GM10266 (cell line): ENCODE measurements at regions not wholly inside any gene's neighbourhood (a gene's known extent, or its start where the extent isn't known, plus 50 kb on each side); places are given as distances from the start of the nearest gene placed in this dataset.

Source experiments
- DNase-seq: peaks from one replicate; pipeline ENCODE4 v3.0.0; 2012; ENCODE audit errors: extremely low spot score
- TF ChIP-seq, protein P1 (sequence below): IDR thresholded peaks from 2 replicates; pipeline ENCODE4 v1.5.1; 2012; ENCODE audit warnings: mild to moderate bottlenecking, low read depth; ENCODE audit not compliant: control insufficient read depth, insufficient read depth; ENCODE audit errors: missing control alignments

DNA sequence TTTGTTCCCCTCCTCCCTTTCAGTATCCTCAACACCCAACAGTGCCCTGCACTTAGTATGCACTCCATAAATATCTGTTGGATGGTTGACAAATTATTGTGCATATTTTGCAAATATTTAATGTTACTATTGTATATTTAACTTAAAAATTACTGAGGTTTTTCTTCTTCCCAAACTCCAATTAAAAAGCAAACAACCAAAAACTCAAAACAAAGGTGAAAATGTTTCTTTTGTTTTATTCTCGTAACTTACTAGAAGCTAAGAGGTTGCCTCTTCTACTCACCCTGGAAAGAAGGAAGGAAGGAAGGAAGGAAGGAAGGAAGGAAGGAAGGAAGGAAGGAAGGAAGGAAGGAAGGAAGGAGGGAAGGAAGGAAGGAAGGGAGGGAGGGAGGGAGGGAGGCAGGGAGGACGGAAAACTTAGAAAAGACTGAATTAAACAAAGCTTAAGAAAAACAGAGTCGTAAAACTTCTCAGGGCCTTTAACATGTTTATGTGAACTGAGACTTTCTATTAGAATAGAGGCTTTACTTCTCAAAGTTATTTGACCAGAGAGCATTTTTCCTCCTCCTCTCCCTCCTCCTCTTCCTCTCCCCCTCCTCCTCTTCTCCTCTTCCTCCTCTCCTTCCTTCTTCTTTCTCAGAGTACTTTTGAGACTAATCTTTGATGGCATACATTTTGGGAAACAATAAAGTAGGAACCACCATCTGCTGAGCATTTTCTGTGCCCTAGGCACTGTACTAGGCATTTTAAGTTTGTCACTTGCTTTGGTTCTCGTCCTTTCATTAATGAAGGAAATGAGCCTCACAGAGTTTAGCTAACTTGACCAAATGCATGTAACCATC is 396.6 kb upstream of the WWC1 start:
- TF ChIP-seq, protein P1, sequence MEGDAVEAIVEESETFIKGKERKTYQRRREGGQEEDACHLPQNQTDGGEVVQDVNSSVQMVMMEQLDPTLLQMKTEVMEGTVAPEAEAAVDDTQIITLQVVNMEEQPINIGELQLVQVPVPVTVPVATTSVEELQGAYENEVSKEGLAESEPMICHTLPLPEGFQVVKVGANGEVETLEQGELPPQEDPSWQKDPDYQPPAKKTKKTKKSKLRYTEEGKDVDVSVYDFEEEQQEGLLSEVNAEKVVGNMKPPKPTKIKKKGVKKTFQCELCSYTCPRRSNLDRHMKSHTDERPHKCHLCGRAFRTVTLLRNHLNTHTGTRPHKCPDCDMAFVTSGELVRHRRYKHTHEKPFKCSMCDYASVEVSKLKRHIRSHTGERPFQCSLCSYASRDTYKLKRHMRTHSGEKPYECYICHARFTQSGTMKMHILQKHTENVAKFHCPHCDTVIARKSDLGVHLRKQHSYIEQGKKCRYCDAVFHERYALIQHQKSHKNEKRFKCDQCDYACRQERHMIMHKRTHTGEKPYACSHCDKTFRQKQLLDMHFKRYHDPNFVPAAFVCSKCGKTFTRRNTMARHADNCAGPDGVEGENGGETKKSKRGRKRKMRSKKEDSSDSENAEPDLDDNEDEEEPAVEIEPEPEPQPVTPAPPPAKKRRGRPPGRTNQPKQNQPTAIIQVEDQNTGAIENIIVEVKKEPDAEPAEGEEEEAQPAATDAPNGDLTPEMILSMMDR: no peak
- no peak for DNase-seq

DNA sequence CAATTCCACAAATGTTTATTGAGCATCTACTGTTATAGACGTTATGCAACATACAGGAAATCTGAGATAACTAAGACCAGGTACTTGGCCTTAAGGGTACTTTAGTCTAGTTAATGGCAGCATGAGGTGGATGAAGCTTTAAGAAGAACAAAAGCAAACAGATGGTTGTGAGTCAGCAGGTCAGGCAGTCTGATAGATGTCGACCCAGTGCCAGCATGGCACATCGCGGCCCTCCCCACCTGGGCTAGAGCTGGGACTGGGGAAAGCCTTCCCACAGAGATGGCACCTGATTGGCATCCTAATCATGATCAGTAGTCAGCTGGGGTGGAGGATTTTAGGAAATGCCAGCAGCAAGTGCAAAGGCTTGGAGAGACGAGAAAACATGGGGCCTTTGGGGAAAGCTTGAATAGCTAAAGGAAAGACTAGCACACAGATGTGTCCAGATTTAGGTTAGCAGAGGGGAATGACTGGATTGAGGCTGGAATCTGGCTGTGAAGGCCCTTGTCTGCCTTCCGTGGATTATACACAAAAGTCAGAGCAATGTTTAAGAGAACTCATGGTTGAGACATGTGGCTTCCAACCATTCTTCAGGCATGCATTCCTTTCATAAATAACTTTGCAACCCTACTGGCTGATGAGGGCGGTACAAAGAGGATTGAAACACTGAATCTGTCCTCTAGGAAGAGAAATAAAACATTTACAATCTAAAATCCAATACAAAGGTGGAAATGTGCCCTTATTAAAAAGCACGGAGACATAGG is 395.4 kb upstream of the WWC1 start:
- no peak for DNase-seq
- TF ChIP-seq, protein P1: no peak

DNA sequence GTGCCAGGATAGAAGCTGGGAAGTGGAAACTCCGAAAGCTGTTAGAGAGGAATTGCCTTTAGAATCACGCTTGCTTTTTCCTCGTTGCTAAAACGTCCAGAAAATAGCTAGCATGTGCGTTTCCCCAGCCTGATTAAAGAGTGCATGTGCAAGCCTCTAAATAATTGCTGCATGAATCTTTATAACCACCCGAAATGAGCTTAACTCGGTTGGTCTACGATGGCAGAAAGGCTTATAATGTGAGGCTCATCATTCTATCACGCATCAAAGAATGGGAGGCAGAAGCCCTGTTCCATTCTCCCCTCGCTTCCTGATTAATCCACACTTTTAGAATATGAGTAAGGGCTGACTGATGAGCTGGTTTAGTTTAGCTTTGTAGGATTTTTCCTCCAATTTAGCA is 394.6 kb upstream of the WWC1 start:
- DNase-seq: no peak
- TF ChIP-seq, protein P1: no peak

DNA sequence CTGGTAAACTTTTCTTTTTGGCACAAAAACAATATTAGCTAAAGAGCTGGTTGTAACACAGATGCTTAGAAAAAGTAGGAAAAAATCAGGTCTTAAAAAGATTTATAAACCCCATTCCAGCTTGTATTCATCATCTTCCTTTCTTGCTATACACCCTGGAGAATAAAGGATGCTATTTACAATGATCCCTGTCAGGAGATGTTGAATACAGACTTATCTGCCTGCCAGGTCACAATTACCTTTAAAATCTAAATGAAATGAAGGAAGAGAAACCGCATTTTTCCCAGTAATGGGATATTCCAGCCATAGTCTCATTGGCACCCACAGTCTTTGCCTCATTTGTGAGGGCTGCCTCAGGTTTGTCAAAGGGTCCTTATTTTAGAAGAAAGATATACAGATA is 394.1 kb upstream of the WWC1 start:
- no peak for DNase-seq
- TF ChIP-seq, protein P1: no peak

DNA sequence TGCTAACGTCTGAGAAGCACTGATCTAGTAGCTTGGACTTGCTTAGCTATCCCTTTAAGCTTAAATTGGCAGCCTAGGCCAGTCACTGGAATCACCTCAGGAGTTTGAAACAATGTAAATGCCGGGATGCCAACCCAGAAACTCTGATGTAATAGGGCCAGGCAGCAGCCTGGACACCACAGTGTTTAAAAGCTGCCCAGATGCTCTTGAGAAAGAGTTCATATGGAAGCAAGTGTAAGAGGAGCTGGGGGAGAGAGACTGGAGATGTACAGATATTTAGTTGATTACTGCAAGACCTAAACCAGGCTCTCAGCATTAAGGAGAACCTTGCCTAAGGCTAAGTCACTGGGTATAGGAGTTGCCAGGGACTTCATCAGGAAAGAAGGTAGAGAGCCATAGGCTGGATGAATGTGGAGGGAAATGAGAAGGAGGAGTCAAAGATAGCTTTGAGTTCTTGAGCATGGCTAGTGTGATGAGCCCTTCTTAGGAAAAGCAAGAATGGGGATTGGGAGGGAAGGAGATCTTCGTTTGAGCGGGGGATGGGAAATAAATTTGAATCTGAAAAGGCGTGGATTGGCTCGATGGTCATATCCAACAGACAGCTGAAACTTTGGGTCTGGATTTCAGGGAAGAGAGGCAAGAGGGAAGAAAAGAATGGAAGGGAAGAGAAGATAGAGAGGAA is 392.9 kb upstream of the WWC1 start:
- TF ChIP-seq, protein P1: no peak
- DNase-seq: no peak

DNA sequence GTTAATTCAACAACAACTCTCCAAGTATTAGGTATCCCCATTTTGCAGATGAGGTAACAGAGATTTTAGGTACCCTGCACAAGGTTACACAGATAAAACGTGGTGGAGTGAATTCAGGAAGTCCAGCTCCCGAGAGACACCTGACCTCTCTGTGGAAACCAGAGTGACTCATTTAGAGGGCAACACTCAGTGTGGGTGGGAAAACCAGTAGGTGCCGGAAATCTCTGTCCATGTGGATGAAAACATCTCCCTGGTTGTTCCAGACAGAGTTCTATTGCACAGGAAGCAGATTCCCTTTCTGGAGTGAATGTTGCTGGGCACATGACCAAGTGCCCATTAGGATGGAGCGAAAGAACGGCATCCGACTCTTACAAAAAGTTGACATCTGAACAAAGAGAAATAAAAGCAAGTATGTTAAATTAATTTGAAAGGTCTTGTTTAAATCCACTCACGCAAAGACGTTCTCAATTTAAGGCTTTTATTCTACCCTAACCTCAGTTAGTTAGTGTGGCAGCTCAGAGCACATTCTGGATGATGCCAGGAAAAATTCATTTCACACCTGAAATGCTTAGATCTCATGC is 391.9 kb upstream of the WWC1 start:
- no peak for DNase-seq

More for the DNA sequence above, 391.9 kb upstream of the WWC1 start:
- TF ChIP-seq, protein P1: no peak
